K562 (cell line): ENCODE measurements at regions not wholly inside any gene's neighbourhood (a gene's known extent, or its start where the extent isn't known, plus 50 kb on each side); places are given as distances from the start of the nearest gene placed in this dataset.

Experiments
- ATAC-seq: fragments of 200-7000 bp; cut with Tn5 transposase; 3 replicates; pipeline ENCODE4 v1.9.1; 2020; ENCODE audit warnings: moderate library complexity
- BruUV-seq: library from RNA; stranded (reverse); fragments of 400-500 nt; replicated peaks from 2 replicates; lab custom pipeline; 2021; lab: Mats Ljungman, UMichigan
- CTCF ChIA-PET: fragments of 300-600 bp; formaldehyde crosslinking; extraction: SDS; loops from one replicate; lab custom pipeline; 2021; ENCODE audit warnings: low intra/inter-chr PET ratio; lab: Yijun Ruan, JAX
- POLR2A ChIA-PET: fragments of 300-600, 350-650 bp; sonication (Branson Sonifier 250); formaldehyde crosslinking; extraction: SDS; loops from one replicate; lab custom pipeline; 2021; ENCODE audit warnings: antibody characterized with exemption, inconsistent platforms; lab: Yijun Ruan, JAX
- DNase-seq, 4 experiments: peaks; one replicate each; pipeline versions ENCODE4 v3.0.0 to v3.0.0-alpha.2; 2011 to 2018; ENCODE audit warnings: low spot score in 3 of 4, mixed read lengths in 3 of 4; ENCODE audit errors: extremely low read depth in 1 of 4
- FAIRE-seq: peaks from 2 replicates; lab custom pipeline; 2011; peaks lifted over from hg19 to GRCh38; lab: Jason Lieb, UNC
- H2AFZ ChIP-seq: 2 replicates; pipeline ENCODE4 v1.6.0; 2011; ENCODE audit warnings: low read depth, low read length, control low read depth, inconsistent platforms
- H3K27ac ChIP-seq: fragments of 200-600 bp; 3 replicates; pipeline ENCODE4 v1.8.0; 2011; ENCODE audit warnings: low read depth, mild to moderate bottlenecking, control low read depth, inconsistent platforms, low read length, moderate library complexity, mixed read lengths; ENCODE audit errors: extremely low read depth
- H3K27me3 ChIP-seq, 2 experiments: fragments of 300-600 bp in 1 of 2; 2 replicates in 1 of 2; 3 replicates in 1 of 2; pipeline versions ENCODE4 v1.6.0 to v1.8.0; 2011; ENCODE audit warnings: inconsistent platforms in 2 of 2, low read length in 2 of 2, mild to moderate bottlenecking in 1 of 2, mixed read lengths in 1 of 2, moderate library complexity in 1 of 2; ENCODE audit not compliant: control insufficient read depth in 2 of 2, insufficient read depth in 2 of 2
- H3K36me3 ChIP-seq: fragments of 300-600 bp; 3 replicates; pipeline ENCODE4 v1.8.0; 2011; ENCODE audit warnings: mild to moderate bottlenecking, low read length, inconsistent platforms; ENCODE audit not compliant: control insufficient read depth, insufficient read depth
- H3K4me1 ChIP-seq, 2 experiments: fragments of 200-600 bp in 1 of 2; replicated peaks in 1 of 2; 2 replicates in 1 of 2; 3 replicates in 1 of 2; pipeline versions ENCODE4 v1.5.1 to v1.8.0; 2011; ENCODE audit warnings: inconsistent platforms in 2 of 2, low read length in 2 of 2, mild to moderate bottlenecking in 1 of 2, mixed read lengths in 1 of 2, moderate library complexity in 1 of 2; ENCODE audit not compliant: control insufficient read depth in 2 of 2, insufficient read depth in 2 of 2
- H3K4me2 ChIP-seq: 2 replicates; pipeline ENCODE4 v1.6.1; 2011; ENCODE audit warnings: low read length, control low read depth, inconsistent platforms, mixed read lengths; ENCODE audit not compliant: insufficient read depth
- H3K4me3 ChIP-seq: fragments of 200-600 bp; sonication (generic), shearing (Covaris generic); 2 replicates; pipeline ENCODE4 v1.5.1; 2016; ENCODE audit warnings: control low read depth, inconsistent platforms
- H3K79me2 ChIP-seq: fragments of 200-600 bp; 3 replicates; pipeline ENCODE4 v1.8.0; 2011; ENCODE audit warnings: low read length, inconsistent platforms; ENCODE audit not compliant: control insufficient read depth, insufficient read depth
- H3K9ac ChIP-seq, 2 experiments: 2 replicates each; pipeline versions ENCODE4 v1.6.0 to v1.6.1; 2011; ENCODE audit warnings: low read depth in 2 of 2, low read length in 2 of 2, control low read depth in 1 of 2, inconsistent platforms in 1 of 2, mild to moderate bottlenecking in 1 of 2, mixed read lengths in 1 of 2; ENCODE audit not compliant: insufficient read depth in 1 of 2
- H3K9me1 ChIP-seq: one replicate; pipeline ENCODE4 v1.6.0; 2011; ENCODE audit warnings: inconsistent platforms, mild to moderate bottlenecking, low read length, moderate library complexity; ENCODE audit not compliant: control insufficient read depth, insufficient read depth
- H3K9me3 ChIP-seq: replicated peaks from 2 replicates; pipeline ENCODE4 v1.5.1; 2011; ENCODE audit warnings: low read depth, low read length, inconsistent platforms; ENCODE audit not compliant: control insufficient read depth, insufficient read depth
- H4K20me1 ChIP-seq: replicated peaks from 2 replicates; pipeline ENCODE4 v1.6.1; 2011; ENCODE audit warnings: low read length, inconsistent platforms, mixed read lengths; ENCODE audit not compliant: control insufficient read depth, insufficient read depth
- CXXC5 ChIP-seq: fragments of 250-450 bp; sonication (Bioruptor Pico); IDR thresholded peaks from 2 replicates; pipeline ENCODE4 v1.8.0; 2022; ENCODE audit warnings: inconsistent platforms, mild to moderate bottlenecking, moderate library complexity
- ELF4 ChIP-seq: fragments of 450-650 bp; formaldehyde crosslinking; IDR thresholded peaks from 2 replicates; pipeline ENCODE4 v1.4.0; 2022; ENCODE audit warnings: missing genetic modification characterization
- EP300 ChIP-seq: IDR thresholded peaks from 2 replicates; pipeline ENCODE4 v1.6.1; 2012; ENCODE audit warnings: low read length, improper control_type of control experiment
- FOSL1 ChIP-seq: fragments of 200-800 bp; sonication (Bioruptor generic); conservative IDR thresholded peaks from 2 replicates; pipeline ENCODE4 v1.6.1; 2016; ENCODE audit warnings: missing genetic modification characterization, missing compliant biosample characterization
- HEY1 ChIP-seq: fragments of 250-450 bp; sonication (Bioruptor Pico); IDR thresholded peaks from 2 replicates; pipeline ENCODE4 v1.5.0; 2020; ENCODE audit warnings: mild to moderate bottlenecking, moderate library complexity, borderline replicate concordance
- MAFF ChIP-seq: IDR thresholded peaks from 2 replicates; pipeline ENCODE4 v1.6.1; 2012; ENCODE audit warnings: low read length, improper control_type of control experiment
- NBN ChIP-seq: fragments of 450-650 bp; IDR thresholded peaks from 2 replicates; pipeline ENCODE4 v1.6.1; 2016; ENCODE audit warnings: low read depth, mild to moderate bottlenecking
- NFYB ChIP-seq: IDR thresholded peaks from 2 replicates; pipeline ENCODE4 v1.6.1; 2011; ENCODE audit warnings: mild to moderate bottlenecking, moderate library complexity; ENCODE audit not compliant: insufficient read length; ENCODE audit errors: extremely low read depth
- RFX7 ChIP-seq: fragments of 250-450 bp; sonication (Bioruptor Pico); IDR thresholded peaks from 2 replicates; pipeline ENCODE4 v1.5.1; 2021; ENCODE audit warnings: mild to moderate bottlenecking
- SMAD1 ChIP-seq: fragments of 150-350 bp; IDR thresholded peaks from 2 replicates; pipeline ENCODE4 v1.6.1; 2014; ENCODE audit warnings: low read length, low read depth; ENCODE audit not compliant: partially characterized antibody
- SMARCA5 ChIP-seq: fragments of 450-650 bp; IDR thresholded peaks from 2 replicates; pipeline ENCODE4 v1.6.1; 2016
- TCF7 ChIP-seq: sonication (generic); IDR thresholded peaks from 2 replicates; pipeline ENCODE4 v1.6.1; 2016; ENCODE audit warnings: antibody characterized with exemption, borderline replicate concordance
- TEAD1 ChIP-seq, 2 experiments: fragments of 450-650 bp in 1 of 2; sonication (generic) in 1 of 2; formaldehyde crosslinking; IDR thresholded peaks; 2 replicates each; pipeline versions ENCODE4 v1.4.0 to v1.8.0; 2020 to 2022; ENCODE audit warnings: mild to moderate bottlenecking in 2 of 2, missing genetic modification reagents in 1 of 2
- ZFP36 ChIP-seq: fragments of 150-350 bp; IDR thresholded peaks from 2 replicates; pipeline ENCODE4 v1.6.1; 2018; ENCODE audit warnings: low read length, low read depth; ENCODE audit not compliant: partially characterized antibody
- ZFPM2 ChIP-seq: fragments of 250-450 bp; sonication (Bioruptor Pico); IDR thresholded peaks from 2 replicates; pipeline ENCODE4 v1.5.1; 2022; ENCODE audit warnings: mild to moderate bottlenecking
- ZNF212 ChIP-seq: fragments of 450-650 bp; formaldehyde crosslinking; IDR thresholded peaks from 2 replicates; pipeline ENCODE4 v1.4.0; 2020; ENCODE audit warnings: mild to moderate bottlenecking
- ZNF224 ChIP-seq: sonication (generic); formaldehyde crosslinking; IDR thresholded peaks from 2 replicates; pipeline ENCODE4 v1.8.0; 2022; ENCODE audit warnings: mild to moderate bottlenecking, missing genetic modification reagents
- ZNF551 ChIP-seq: fragments of 250-450 bp; sonication (Bioruptor Pico); IDR thresholded peaks from 2 replicates; pipeline ENCODE4 v1.5.0; 2021; ENCODE audit warnings: mild to moderate bottlenecking, moderate library complexity
- WGBS: fragments of 100-300 bp; shearing (Covaris generic); methylation state at CpG from one replicate; pipeline ENCODE4 v1.1.6; 2016; ENCODE audit warnings: low coverage, mixed read lengths; ENCODE audit not compliant: insufficient coverage; ENCODE audit errors: missing lambda C conversion rate; 5-methylcytosine and 5-hydroxymethylcytosine counted together
- in situ Hi-C: fragments of 300-500 bp; cut with MboI; formaldehyde crosslinking; loops from 4 replicates; pipeline ENCODE4 v1.15.0; 2018; ENCODE audit warnings: inconsistent platforms, mixed read lengths
- intact Hi-C: fragments of 100-400 bp; cut with micrococcal nuclease; formaldehyde crosslinking; loops from 2 replicates; pipeline ENCODE4 v1.14.2; 2022
- TF ChIP-seq, protein P1 (sequence below), 3 experiments: fragments of 200-800 bp in 1 of 3; sonication (Bioruptor generic) in 1 of 3; sonication (generic) in 1 of 3; formaldehyde crosslinking in 1 of 3; IDR thresholded peaks; 2 replicates each; pipeline versions ENCODE4 v1.6.1 to v1.8.0; 2016 to 2022; ENCODE audit warnings: mild to moderate bottlenecking in 2 of 3, missing compliant biosample characterization in 2 of 3, missing genetic modification characterization in 2 of 3, missing genetic modification reagents in 1 of 3

- POLR2A ChIA-PET = no interaction called here
- ATAC-seq = no peak
Measured at GRCh38 chr4:17250591-17250990, 261.3 kb downstream of the QDPR start.

DNA sequence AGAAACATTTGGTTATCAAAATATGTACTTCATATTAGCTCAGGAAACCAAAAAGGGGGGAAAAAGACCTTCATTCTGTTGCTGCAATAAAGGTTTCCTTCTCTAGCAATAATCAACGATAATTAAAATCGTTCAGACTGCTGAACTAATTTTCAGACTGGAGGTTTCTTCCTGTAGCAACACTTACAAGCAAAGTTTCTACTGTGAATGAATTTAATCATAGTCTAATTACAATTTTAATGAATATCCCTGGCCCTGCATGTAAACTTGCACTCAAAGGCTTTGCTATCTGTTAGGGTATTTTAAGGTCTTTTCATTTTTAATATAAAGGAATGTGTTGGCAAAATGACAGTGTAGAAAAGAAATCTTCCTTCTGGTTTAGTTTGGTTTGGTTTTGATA lies 265.2 kb downstream of the QDPR start:
- no TSS peak for BruUV-seq
- H3K9ac ChIP-seq = no peak overlapping the region
- H3K4me3 ChIP-seq = no peak overlapping the region
- ChIA-PET POLR2A (no interaction called here), CTCF (no interaction called here)
- H2AFZ ChIP-seq = no peak overlapping the region
- H3K4me2 ChIP-seq = no peak overlapping the region
- 0% methylated on average over 2 of the region's 2 CpGs for WGBS
- FAIRE-seq (no peak), DNase-seq (no peak), ATAC-seq (no peak)
- no peaks in the 10 kb centered on the region for H3K4me1 ChIP-seq
- H4K20me1 ChIP-seq = no peaks in the 10 kb centered on the region
- no peak overlapping the region for H3K27ac ChIP-seq
- H3K9me3 ChIP-seq = no peaks in the 10 kb centered on the region
- H3K27me3 ChIP-seq = no peaks in the 10 kb centered on the region
- no peaks in the 10 kb centered on the region for H3K9me1 ChIP-seq
- H3K79me2 ChIP-seq = no peaks in the 10 kb centered on the region
- intact Hi-C loops (no loop called here), in situ Hi-C loops (no loop called here)
- H3K36me3 ChIP-seq = no peaks in the 10 kb centered on the region
- no peak for TF ChIP-seq EP300
- TF ChIP-seq SMARCA5 = no peak
- no peak for TF ChIP-seq HEY1 (CRISPR knock-in tag)
- no peak for TF ChIP-seq TEAD1 (CRISPR knock-in tag; IDR thresholded peaks at IDR 0.05)
- TF ChIP-seq, protein P1, sequence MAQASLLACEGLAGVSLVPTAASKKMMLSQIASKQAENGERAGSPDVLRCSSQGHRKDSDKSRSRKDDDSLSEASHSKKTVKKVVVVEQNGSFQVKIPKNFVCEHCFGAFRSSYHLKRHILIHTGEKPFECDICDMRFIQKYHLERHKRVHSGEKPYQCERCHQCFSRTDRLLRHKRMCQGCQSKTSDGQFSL (CRISPR knock-in tag; IDR thresholded peaks at IDR 0.05) = no peak
- TF ChIP-seq, protein P1 (tag; IDR thresholded peaks at IDR 0.05) = no peak
- no peak for TF ChIP-seq ZFPM2 (CRISPR knock-in tag)
- TF ChIP-seq ELF4 (CRISPR knock-in tag) = no peak
- no peak for TF ChIP-seq ZNF551
- TF ChIP-seq ZFP36 = no peak
- TF ChIP-seq RFX7 (CRISPR knock-in tag) = no peak
- TF ChIP-seq CXXC5 (CRISPR knock-in tag) = no peak
- TF ChIP-seq SMAD1 = no peak
- no peak for TF ChIP-seq NFYB
- TF ChIP-seq ZNF212 (CRISPR knock-in tag) = no peak
- no peak for TF ChIP-seq TCF7
- TF ChIP-seq ZNF224 (CRISPR knock-in tag) = no peak
- no peak for TF ChIP-seq NBN
- no peak for TF ChIP-seq FOSL1 (tag)

More at GRCh38 chr4:17250591-17250990, 261.3 kb downstream of the QDPR start:
- TF ChIP-seq MAFF = no peak
- H3K9me1 ChIP-seq = no peaks in the 10 kb centered on the region
- H3K4me3 ChIP-seq = no peak overlapping the region
- in situ Hi-C loops = no loop called here
- H3K9ac ChIP-seq = no peak overlapping the region
- CTCF ChIA-PET = no interaction called here
- DNase-seq (no peak), FAIRE-seq (no peak)
- H3K36me3 ChIP-seq = no peaks in the 10 kb centered on the region
- H3K79me2 ChIP-seq = no peaks in the 10 kb centered on the region
- H3K9me3 ChIP-seq = no peaks in the 10 kb centered on the region
- no peaks in the 10 kb centered on the region for H4K20me1 ChIP-seq
- 0% methylated on average over 4 of the region's 4 CpGs for WGBS
- no peaks in the 10 kb centered on the region for H3K4me1 ChIP-seq
- no peak overlapping the region for H2AFZ ChIP-seq
- intact Hi-C loops = no loop called here
- H3K27me3 ChIP-seq = no peaks in the 10 kb centered on the region
- BruUV-seq = no TSS peak
- H3K4me2 ChIP-seq = no peak overlapping the region
- no peak overlapping the region for H3K27ac ChIP-seq
